Lung microvascular endothelial cell (primary cell): ENCODE measurements at regions not wholly inside any gene's neighbourhood (a gene's known extent, or its start where the extent isn't known, plus 50 kb on each side); places are given as distances from the start of the nearest gene placed in this dataset.

Experiments used
- DNase-seq, 2 donors: peaks; one replicate each; pipeline versions ENCODE4 v3.0.0 to v3.0.0-alpha.2; 2010; ENCODE audit warnings: low read depth in 2 of 2

DNA sequence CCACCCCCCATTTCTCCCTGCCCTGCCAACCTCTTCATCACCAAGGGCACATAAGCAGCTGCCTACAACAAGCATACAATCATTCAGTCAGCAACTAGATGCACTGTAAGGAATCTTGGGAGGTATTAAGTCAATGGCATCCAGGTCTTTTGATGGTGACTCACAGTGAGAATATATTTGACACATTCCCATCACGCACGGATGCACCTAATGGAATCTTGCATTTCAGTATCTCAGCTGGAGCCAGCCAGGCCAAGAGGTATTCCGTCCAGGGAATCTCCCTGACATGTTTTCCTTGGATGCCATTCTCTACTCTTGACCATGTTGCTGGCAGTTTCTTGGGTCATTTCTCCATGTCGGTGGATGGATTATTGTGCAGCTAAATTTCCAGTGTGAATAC lies 73.9 kb upstream of the CAPRIN2 start:
- DNase-seq = no peak

DNA sequence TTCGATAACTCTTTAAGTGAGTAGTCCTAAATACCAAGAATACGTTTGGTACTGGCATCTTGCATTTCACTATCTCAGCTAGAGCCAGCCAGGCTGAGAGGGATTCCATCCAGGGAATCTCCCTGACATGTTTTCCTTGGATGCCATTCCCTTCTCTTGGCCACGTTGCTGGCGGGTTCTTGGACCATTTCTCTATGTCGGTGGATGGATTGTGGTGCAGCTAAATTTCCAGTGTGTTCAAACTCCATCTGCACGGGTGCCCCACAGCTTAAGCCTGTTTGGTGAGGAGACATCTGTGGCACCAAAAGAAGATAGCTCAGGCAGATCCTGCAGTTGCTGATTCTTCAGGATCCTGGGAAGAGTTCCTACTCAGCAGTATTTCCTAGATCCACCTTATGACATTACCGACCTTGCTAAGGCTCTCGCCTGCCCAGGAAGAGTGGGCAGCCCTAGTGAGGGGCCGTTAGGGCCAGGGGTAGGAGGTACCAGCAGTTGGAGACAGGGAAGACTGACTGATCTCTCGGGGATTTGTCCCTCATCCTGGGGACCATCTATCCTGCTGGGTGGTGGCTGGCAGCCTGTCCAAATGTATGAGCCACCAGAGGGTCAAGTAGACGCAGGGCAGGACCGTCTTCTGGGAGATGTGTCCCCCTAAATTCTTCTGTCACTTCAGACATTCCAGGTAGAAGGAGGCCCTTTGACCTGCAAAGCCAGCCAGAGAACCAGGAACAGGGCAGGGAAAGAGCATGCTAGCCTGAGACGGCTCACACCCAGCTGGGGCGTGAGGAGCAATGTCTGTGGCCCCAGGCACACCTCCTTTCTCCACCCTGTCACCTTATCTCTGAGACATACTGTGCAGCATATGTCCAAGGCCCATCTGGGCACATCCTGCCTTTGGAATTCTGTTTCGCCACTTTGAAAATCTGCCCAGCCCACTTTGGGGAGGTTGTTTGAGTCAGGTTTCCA lies 72.6 kb upstream of the CAPRIN2 start:
- DNase-seq = no peak

- no peak for DNase-seq
These were observed 71.5 kb upstream of the CAPRIN2 start for GRCh38 chr12:30826276-30826675.

- no peak for DNase-seq
These were observed 70.6 kb upstream of the CAPRIN2 start for GRCh38 chr12:30825341-30825740.

GRCh38 chr12:30824311-30824710 lies 69.6 kb upstream of the CAPRIN2 start:
- no peak for DNase-seq

DNA sequence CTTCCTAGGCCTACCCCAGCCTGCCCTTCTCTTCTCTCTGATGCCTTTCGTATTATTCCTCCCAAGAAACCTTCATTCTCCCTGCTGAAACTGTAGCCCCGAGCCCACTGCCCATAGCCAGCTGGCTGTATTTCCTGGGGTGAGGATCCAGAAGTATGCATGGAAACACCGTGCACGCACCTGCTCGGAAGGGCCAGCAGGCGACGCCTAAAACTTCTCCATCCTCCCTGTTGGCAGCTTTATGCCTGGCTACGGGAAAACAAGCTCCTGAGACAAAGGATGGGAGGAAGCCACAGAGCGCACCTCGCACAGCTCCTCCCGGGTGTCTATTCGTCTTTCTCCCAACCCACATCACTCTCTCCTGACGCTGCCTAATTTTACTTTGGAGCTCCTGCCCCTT lies 69.0 kb upstream of the CAPRIN2 start:
- DNase-seq = no peak

GRCh38 chr12:30823156-30823699 lies 68.5 kb upstream of the CAPRIN2 start:
- peak; percentile 23 to 43 for DNase-seq

DNA sequence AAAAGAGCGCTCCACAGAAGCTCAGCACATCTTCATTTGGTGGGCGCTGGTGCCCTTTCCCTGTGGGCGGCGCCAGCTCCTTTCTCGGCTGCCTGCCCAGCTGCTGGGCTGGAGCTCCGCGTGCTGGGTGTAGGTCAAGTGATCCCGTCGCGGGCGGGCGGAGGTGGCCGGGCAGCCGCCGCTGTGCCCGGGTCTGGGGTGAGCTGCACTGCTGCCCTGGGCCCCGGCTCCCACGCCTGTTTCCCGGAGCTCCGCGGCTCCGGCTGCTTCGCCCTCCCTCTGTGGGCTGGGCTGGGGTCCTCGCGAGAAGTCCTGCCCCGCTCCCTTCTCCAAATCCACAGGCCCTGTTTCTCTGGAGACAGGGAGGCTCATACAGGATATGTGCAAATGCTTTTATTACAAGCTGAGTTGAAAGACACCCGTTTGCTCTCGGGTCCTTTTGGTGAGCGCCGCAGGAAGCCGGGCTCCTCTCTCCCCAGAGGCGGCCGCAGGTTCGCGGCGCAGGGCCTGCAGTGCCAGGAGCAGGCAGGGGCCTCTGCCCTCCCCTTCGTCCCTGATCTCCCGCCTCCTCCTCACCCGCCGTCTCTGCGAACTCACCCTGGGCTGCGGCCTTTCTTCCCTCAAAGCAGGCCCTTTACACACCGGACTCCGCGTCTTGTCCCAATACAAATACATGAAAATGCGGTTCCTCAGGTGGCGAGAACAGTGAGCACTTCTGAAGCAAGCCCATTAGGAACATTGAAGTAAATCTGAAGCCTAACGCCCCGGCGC lies 67.8 kb upstream of the CAPRIN2 start:
- peak; percentile 39 to 57 for DNase-seq

- DNase-seq = no peak
These were observed 65.7 kb upstream of the CAPRIN2 start for GRCh38 chr12:30820406-30820946.

GRCh38 chr12:30818562-30818961 lies 63.8 kb upstream of the CAPRIN2 start:
- DNase-seq = no peak

GRCh38 chr12:30816742-30817465 lies 62.2 kb upstream of the CAPRIN2 start:
- no peak for DNase-seq

GRCh38 chr12:30814295-30814655 lies 59.5 kb upstream of the CAPRIN2 start:
- DNase-seq = no peak

DNA sequence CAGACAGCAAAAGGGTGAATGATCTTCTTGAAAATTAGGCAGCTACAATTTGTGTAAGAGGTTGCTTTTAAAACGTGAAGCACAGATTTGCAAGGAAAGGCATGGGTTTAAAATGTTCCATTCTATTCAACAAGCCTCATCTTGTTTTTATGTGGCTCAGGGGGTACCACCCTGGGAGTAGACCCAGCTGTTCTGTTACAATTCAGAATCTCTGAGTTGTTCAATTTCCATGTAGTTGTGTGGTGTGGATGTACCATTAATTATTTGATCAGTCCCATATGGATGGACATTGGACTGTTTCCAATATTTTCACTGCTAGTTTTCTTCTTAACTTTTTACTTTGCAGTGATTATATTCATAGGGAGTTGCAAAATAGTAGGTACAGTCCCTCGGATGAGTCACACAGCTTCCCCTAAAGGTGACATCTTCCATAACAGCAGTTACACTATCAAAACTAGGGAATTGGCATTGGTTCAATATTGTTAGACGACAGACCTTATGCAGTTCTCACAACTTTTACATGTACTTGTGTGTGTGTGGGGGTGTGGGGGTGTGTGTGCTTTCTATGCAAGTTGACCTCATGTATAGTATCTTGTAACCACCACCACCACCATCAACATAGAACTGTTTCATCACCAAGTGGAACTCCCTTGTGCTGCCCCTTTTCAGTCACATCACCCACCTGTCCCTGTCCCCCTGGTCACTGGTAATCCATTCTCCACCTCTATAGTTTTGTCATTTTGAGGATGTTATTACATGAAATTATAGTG lies 59.0 kb upstream of the CAPRIN2 start:
- peak in 1 of 2 donors; percentile 47 for DNase-seq

DNA sequence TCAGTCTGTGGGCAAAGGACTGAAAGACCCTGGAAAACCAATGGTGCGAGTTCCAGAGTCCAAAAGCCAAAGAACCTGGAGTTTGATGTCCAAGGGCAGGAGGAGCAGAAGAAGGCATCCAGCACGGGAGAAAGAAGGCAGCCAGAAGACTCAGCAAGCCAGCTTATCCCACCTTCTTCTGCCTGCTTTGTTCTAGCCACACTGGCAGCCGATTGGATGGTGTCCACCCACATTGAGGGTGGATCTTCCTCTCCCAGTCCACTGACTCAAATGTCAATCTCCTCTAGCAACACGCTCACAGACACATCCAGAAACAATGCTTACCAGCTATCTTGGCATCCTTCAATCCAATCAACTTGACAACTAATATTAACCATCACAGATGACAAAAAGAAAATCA lies 57.2 kb upstream of the CAPRIN2 start:
- DNase-seq = peak in 1 of 2 donors; percentile 41

GRCh38 chr12:30810918-30811317 lies 56.2 kb upstream of the CAPRIN2 start:
- DNase-seq = no peak

- no peak for DNase-seq
These were observed 52.9 kb upstream of the CAPRIN2 start for GRCh38 chr12:30807695-30808034.

GRCh38 chr12:30806989-30807694 lies 52.4 kb upstream of the CAPRIN2 start:
- peak; percentile 82 to 86 for DNase-seq

DNA sequence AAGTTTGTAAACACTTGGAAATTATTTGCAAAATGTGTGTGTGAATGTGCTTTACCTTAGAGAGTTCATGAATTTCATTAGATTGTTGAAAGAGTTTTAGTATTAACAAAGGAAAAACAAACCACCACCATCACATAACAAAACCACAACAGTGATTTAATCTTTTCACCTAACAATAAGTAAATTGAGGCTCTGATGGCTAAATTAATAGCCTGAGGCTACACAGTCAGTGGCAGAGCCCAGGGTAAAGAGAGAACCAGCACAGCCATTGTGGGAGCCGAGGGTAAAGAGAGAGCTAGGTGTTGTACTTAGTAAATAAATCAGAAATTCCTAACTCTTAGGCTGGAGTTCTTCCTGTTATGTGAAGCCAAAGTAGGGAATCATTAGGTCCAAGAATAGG lies 51.2 kb upstream of the CAPRIN2 start:
- no peak for DNase-seq
